HFFc6 (cell line): ENCODE measurements at regions not wholly inside any gene's neighbourhood (a gene's known extent, or its start where the extent isn't known, plus 50 kb on each side); places are given as distances from the start of the nearest gene placed in this dataset.

Source experiments
- DNase-seq: peaks from one replicate; pipeline ENCODE4 v3.0.0-alpha.2; 2018
- H3K27ac Mint-ChIP-seq: 2 replicates; pipeline ENCODE4 v1.8.0; 2020; ENCODE audit warnings: mild to moderate bottlenecking, mixed read lengths
- H3K27me3 Mint-ChIP-seq: 2 replicates; pipeline ENCODE4 v1.8.0; 2021; ENCODE audit warnings: mild to moderate bottlenecking, moderate library complexity, mixed read lengths; ENCODE audit not compliant: insufficient read depth
- H3K36me3 Mint-ChIP-seq: 2 replicates; pipeline ENCODE4 v1.8.0; 2021; ENCODE audit warnings: low read depth, mixed read lengths
- H3K4me1 Mint-ChIP-seq: 2 replicates; pipeline ENCODE4 v1.8.0; 2020; ENCODE audit warnings: low read depth, mixed read lengths
- H3K4me3 Mint-ChIP-seq: 2 replicates; pipeline ENCODE4 v1.8.0; 2020; ENCODE audit warnings: mild to moderate bottlenecking, moderate library complexity, mixed read lengths
- H3K9me3 Mint-ChIP-seq: 2 replicates; pipeline ENCODE4 v1.8.0; 2020; ENCODE audit warnings: mild to moderate bottlenecking, mixed read lengths
- CTCF ChIP-seq: fragments of 200-600 bp; sonication (generic); IDR thresholded peaks from 2 replicates; pipeline ENCODE4 v1.5.0; 2021; ENCODE audit warnings: antibody characterized with exemption, mild to moderate bottlenecking

DNA sequence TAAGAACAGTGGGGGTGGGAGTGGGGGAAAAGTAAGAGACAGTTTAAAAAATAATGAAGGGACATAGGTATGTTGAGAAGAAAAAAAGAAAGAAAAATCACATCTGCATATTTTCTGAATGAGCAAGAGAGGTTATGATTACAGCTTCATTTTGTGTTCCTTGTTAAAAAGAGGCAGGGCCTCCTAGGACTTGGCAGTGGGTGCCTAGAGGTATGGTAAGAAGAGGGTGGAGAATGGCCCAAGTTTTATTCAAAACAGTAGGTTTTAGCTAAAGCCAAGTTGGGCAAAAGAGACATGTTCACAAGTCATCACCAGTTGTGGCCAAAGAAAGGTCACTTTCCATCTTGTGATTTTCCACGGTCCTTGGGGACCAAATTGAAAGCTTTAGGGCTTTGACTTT is 643.4 kb downstream of the CCDC171 start:
- no peak for TF ChIP-seq CTCF
- no peaks in the 10 kb centered on the region for H3K27me3 Mint-ChIP-seq
- H3K9me3 Mint-ChIP-seq = no peaks in the 10 kb centered on the region
- no peaks in the 10 kb centered on the region for H3K36me3 Mint-ChIP-seq
- H3K27ac Mint-ChIP-seq = no peak overlapping the region; the same call in 1 of the 2 replicates
- peaks cover 59% of the 10 kb centered on the region for H3K4me1 Mint-ChIP-seq
- no peak overlapping the region for H3K4me3 Mint-ChIP-seq
- DNase-seq = no peak

DNA sequence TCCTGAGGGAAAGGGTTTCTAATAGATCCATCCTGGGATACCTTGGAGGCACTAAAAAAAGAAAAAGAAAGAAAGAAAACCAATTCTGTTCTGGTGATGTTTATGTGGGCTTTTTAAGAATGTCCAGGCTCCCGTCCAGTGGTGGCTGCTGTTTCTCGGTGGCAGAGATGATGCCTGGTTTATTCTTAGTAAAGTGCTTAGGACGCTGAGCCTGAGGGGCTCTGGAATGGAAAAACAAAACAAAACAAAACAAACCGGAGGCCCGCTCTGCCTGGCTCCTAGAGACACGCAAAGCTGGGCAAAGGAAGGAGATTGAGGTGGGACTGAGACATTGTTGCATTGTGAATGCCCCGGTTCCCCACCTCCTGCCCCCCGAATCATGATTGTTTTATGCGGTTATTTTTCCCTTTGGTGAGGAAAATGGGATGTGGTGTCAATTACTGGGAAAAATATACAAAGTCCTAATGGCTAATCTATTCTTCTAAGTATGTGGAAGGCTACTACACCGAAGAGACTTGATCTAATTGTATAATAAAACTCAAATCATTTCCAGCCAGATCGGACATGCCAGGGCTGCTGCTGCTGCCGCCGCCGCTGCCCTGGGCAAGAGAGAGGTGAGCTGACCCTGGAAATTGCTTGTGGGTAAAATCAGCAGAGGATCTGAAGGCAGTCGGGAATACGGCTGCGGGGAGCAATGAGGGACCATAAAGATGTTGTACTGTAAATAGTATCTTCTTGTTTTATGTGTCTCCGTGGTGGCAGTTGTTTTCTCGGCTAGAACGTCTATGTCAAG is 644.9 kb downstream of the CCDC171 start:
- peak overlapping the region; percentile 44 for H3K27ac Mint-ChIP-seq
- peaks cover 6% of the 10 kb centered on the region; the same call in 1 of the 2 replicates for H3K36me3 Mint-ChIP-seq
- no peak for TF ChIP-seq CTCF
- H3K4me1 Mint-ChIP-seq = peaks cover 55% of the 10 kb centered on the region
- H3K27me3 Mint-ChIP-seq = no peaks in the 10 kb centered on the region
- DNase-seq = no peak
- H3K4me3 Mint-ChIP-seq = peak overlapping the region; percentile 42
- H3K9me3 Mint-ChIP-seq = no peaks in the 10 kb centered on the region

- H3K4me1 Mint-ChIP-seq = peaks cover 57% of the 10 kb centered on the region
- no peaks in the 10 kb centered on the region for H3K27me3 Mint-ChIP-seq
- H3K27ac Mint-ChIP-seq = no peak overlapping the region
- H3K36me3 Mint-ChIP-seq = peaks cover 6% of the 10 kb centered on the region; the same call in 1 of the 2 replicates
- no peak for DNase-seq
- no peak overlapping the region for H3K4me3 Mint-ChIP-seq
- no peaks in the 10 kb centered on the region for H3K9me3 Mint-ChIP-seq
- no peak for TF ChIP-seq CTCF
Measured at GRCh38 chr9:16198996-16199395, 646.2 kb downstream of the CCDC171 start.

DNA sequence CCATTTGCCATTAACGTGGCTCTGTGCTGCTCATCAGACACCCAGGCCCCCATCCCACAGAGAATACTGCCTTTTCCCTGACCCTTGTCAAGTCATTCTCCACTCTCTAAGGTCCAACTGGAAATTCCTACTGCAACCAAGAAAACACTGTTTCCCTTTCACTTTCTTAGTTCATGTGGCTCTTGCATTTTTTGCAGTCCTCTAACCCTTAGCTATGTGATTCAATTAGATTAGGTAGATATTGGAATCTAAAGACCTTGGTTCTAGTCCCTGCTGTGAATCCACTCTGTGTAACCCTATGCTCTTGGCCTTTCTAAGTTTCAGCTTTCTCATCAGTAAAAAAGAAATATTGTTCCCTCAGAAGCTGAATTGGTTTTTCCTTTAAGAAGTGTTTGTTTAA is 649.4 kb downstream of the CCDC171 start:
- peak overlapping the region; percentile 82; the same call in 1 of the 2 replicates for H3K27ac Mint-ChIP-seq
- DNase-seq = no peak

GRCh38 chr9:16202914-16203728 is 650.3 kb downstream of the CCDC171 start:
- no peak for TF ChIP-seq CTCF
- DNase-seq = peak; percentile 80
- H3K9me3 Mint-ChIP-seq = no peaks in the 10 kb centered on the region
- peaks cover 6% of the 10 kb centered on the region; the same call in 1 of the 2 replicates for H3K36me3 Mint-ChIP-seq
- peak overlapping the region; percentile 82 for H3K27ac Mint-ChIP-seq
- H3K27me3 Mint-ChIP-seq = peaks cover 2% of the 10 kb centered on the region; the same call in 1 of the 2 replicates
- H3K4me3 Mint-ChIP-seq = peak overlapping the region; percentile 65
- H3K4me1 Mint-ChIP-seq = peaks cover 55% of the 10 kb centered on the region

More for the DNA sequence above, 649.4 kb downstream of the CCDC171 start:
- Mint-ChIP-seq H3K4me3 (peak overlapping the region; percentile 65), H3K36me3 (peaks cover 6% of the 10 kb centered on the region; the same call in 1 of the 2 replicates), H3K4me1 (peaks cover 58% of the 10 kb centered on the region), H3K27me3 (peaks cover 2% of the 10 kb centered on the region; the same call in 1 of the 2 replicates), H3K9me3 (no peaks in the 10 kb centered on the region)
- no peak for TF ChIP-seq CTCF
